ENCODE measurements at regions not wholly inside any gene's neighbourhood (a gene's known extent, or its start where the extent isn't known, plus 50 kb on each side); places are given as distances from the start of the nearest gene placed in this dataset.

- Histone ChIP-seq H3K27ac (ENCODE audit: insufficient read depth, low read length) (no peak overlapping the region), H2BK120ac (ENCODE audit: low read depth, low read length) (no peak overlapping the region), H3K9me3 (ENCODE audit: control insufficient read depth, insufficient read depth, low read length) (no peaks in the 10 kb centered on the region), H3K4me1 (ENCODE audit: control insufficient read depth, insufficient read depth, low read length) (no peaks in the 10 kb centered on the region), H2BK15ac (ENCODE audit: low read depth, low read length) (no peak overlapping the region), H2AK9ac (replicated peaks; ENCODE audit: low read depth, low read length, poor library complexity) (no peak overlapping the region), H3K27me3 (ENCODE audit: control insufficient read depth, insufficient read depth, low read length) (peaks cover 11% of the 10 kb centered on the region), H2AK5ac (ENCODE audit: low read depth, low read length) (no peak overlapping the region), H4K20me1 (ENCODE audit: insufficient read depth, low read length) (no peaks in the 10 kb centered on the region), H3K18ac (ENCODE audit: low read depth, low read length) (no peak overlapping the region), H3K9ac (ENCODE audit: low read depth, low read length) (no peak overlapping the region), H2BK20ac (ENCODE audit: low read depth, low read length) (no peak overlapping the region), H3K14ac (replicated peaks; ENCODE audit: low read depth, low read length) (no peak overlapping the region), H3K23ac (ENCODE audit: low read depth, low read length) (no peak overlapping the region), H4K5ac (ENCODE audit: low read depth, low read length) (no peak overlapping the region), H3K4me2 (ENCODE audit: low read depth, low read length) (no peak overlapping the region), H3K56ac (ENCODE audit: extremely low read depth, insufficient read depth, low read length) (no peak overlapping the region), H2AFZ (replicated peaks; ENCODE audit: low read length, poor library complexity) (no peak overlapping the region), H4K91ac (ENCODE audit: insufficient read depth, low read depth, low read length) (no peak overlapping the region), H3K79me1 (ENCODE audit: low read depth in 1 of 2, low read length in 2 of 2) (no peaks in the 10 kb centered on the region), H2BK5ac (ENCODE audit: low read depth, low read length, poor library complexity, severe bottlenecking) (no peak overlapping the region), H3K36me3 (ENCODE audit: control insufficient read depth, insufficient read depth, low read length) (no peaks in the 10 kb centered on the region), H3K4ac (ENCODE audit: low read depth, low read length) (no peak overlapping the region), H3K9me1 (ENCODE audit: insufficient read depth, low read length) (no peaks in the 10 kb centered on the region), H3K4me3 (ENCODE audit: insufficient read depth, low read depth, low read length) (no peak overlapping the region), H4K8ac (ENCODE audit: low read depth in 2 of 2, low read length in 2 of 2) (no peak overlapping the region)
- dilution Hi-C loops (cut with HindIII; ENCODE audit: low sequenced_read_pairs, unreplicated experiment), result no loop called here
- no TSS peak for BruUV-seq (replicated peaks)
- DNase-seq, result no peak
- WGBS, 2 experiments (ENCODE audit: extremely low coverage in 2 of 2, insufficient read length in 1 of 2), result no CpG with 5 or more reads among the region's 1 CpG
- in situ Hi-C loops (cut with MboI; ENCODE audit: low sequenced_read_pairs), result loop anchor here (25.0 kb wide), 1 partner anchor 835 kb away; no protein-coding TSS in a partner anchor
- TF ChIP-seq NFE2L2 (IDR thresholded peaks at IDR 0.05; ENCODE audit: low read depth, low read length) (no peak), RCOR1 (IDR thresholded peaks at IDR 0.05; ENCODE audit: insufficient replicate concordance, low read length) (no peak), SMC3 (IDR thresholded peaks at IDR 0.05; ENCODE audit: low read depth, low read length) (no peak), MXI1 (IDR thresholded peaks at IDR 0.05; ENCODE audit: borderline replicate concordance, low read depth, low read length) (no peak), RFX5 (IDR thresholded peaks at IDR 0.05; ENCODE audit: low read depth, low read length) (no peak), BHLHE40 (IDR thresholded peaks at IDR 0.05; ENCODE audit: low read depth, low read length) (no peak), RAD21 (IDR thresholded peaks at IDR 0.05; ENCODE audit: low read length) (no peak), ELK1 (IDR thresholded peaks at IDR 0.05; ENCODE audit: borderline replicate concordance, low read depth, low read length) (no peak), MAFK (IDR thresholded peaks at IDR 0.05; ENCODE audit: low read depth, low read length) (no peak), CHD1 (IDR thresholded peaks at IDR 0.05; ENCODE audit: low read depth, low read length) (no peak), MAZ (IDR thresholded peaks at IDR 0.05; ENCODE audit: borderline replicate concordance, low read depth, low read length) (no peak)
- ChIA-PET POLR2A (ENCODE audit: unreplicated experiment) (no interaction called here), CTCF (no interaction called here)
- no peak for ATAC-seq (ENCODE audit: low read depth)
- intact Hi-C loops (cut with micrococcal nuclease), result no loop called here
Measured at GRCh38 chr7:28277364-28277763, 96.8 kb upstream of the JAZF1 start.

Measured in IMR-90 (cell line).